ENCODE measurements at regions not wholly inside any gene's neighbourhood (a gene's known extent, or its start where the extent isn't known, plus 50 kb on each side); places are given as distances from the start of the nearest gene placed in this dataset.

GRCh38 chr14:58884442-58884841, 246.7 kb downstream of the DACT1 start:
- TF ChIP-seq, protein P1, sequence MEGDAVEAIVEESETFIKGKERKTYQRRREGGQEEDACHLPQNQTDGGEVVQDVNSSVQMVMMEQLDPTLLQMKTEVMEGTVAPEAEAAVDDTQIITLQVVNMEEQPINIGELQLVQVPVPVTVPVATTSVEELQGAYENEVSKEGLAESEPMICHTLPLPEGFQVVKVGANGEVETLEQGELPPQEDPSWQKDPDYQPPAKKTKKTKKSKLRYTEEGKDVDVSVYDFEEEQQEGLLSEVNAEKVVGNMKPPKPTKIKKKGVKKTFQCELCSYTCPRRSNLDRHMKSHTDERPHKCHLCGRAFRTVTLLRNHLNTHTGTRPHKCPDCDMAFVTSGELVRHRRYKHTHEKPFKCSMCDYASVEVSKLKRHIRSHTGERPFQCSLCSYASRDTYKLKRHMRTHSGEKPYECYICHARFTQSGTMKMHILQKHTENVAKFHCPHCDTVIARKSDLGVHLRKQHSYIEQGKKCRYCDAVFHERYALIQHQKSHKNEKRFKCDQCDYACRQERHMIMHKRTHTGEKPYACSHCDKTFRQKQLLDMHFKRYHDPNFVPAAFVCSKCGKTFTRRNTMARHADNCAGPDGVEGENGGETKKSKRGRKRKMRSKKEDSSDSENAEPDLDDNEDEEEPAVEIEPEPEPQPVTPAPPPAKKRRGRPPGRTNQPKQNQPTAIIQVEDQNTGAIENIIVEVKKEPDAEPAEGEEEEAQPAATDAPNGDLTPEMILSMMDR (IDR thresholded peaks at IDR 0.05 in 8 of 11, conservative IDR thresholded peaks at IDR 0.05 in 3 of 11): no peak
- TF ChIP-seq POLR2A (IDR thresholded peaks at IDR 0.05) (no peak), POLR2AphosphoS5 (IDR thresholded peaks at IDR 0.05) (no peak)
